ENCODE measurements at regions not wholly inside any gene's neighbourhood (a gene's known extent, or its start where the extent isn't known, plus 50 kb on each side); places are given as distances from the start of the nearest gene placed in this dataset.

DNA sequence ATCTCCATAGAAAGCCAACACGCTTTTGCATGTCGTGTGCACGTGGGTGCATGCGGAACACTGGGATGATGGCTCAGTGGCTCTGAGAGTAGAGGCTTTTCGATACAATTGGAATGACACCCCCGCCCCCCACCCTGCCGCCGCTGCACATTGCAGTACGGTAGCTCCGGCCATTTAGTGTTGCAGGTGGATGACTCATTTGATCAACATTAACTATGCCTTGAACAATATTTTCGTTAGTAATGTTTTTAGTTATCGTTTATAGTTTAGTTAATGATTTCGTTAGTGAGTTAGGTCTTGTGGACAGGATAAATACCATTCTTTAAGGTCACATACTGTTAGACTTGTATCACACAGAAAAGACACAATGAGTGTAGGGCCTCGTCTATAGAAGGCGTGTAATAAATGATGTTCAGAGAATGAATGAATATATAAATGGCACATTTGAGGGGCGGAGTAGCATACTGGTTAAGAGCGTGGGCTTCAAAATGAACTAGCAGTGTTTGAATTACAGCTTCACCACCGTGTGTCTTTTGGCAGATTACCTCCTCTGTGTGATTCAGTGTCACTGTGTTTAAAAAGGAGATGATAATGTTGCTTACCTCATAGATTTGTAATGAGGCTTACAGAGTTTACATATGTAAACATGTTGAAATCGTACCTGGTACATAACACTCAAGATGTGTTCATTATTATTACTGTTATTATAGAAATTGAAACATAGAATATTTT lies 67.2 kb upstream of the TENM3 start:
- TF ChIP-seq, protein P1, sequence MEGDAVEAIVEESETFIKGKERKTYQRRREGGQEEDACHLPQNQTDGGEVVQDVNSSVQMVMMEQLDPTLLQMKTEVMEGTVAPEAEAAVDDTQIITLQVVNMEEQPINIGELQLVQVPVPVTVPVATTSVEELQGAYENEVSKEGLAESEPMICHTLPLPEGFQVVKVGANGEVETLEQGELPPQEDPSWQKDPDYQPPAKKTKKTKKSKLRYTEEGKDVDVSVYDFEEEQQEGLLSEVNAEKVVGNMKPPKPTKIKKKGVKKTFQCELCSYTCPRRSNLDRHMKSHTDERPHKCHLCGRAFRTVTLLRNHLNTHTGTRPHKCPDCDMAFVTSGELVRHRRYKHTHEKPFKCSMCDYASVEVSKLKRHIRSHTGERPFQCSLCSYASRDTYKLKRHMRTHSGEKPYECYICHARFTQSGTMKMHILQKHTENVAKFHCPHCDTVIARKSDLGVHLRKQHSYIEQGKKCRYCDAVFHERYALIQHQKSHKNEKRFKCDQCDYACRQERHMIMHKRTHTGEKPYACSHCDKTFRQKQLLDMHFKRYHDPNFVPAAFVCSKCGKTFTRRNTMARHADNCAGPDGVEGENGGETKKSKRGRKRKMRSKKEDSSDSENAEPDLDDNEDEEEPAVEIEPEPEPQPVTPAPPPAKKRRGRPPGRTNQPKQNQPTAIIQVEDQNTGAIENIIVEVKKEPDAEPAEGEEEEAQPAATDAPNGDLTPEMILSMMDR (IDR thresholded peaks at IDR 0.05; ENCODE audit: insufficient read depth, low read depth, low read length) = no peak
- H3K4me3 ChIP-seq (ENCODE audit: low read depth, low read length) = no peak overlapping the region
- DNase-seq (ENCODE audit: low read depth) = no peak

GRCh38 chr4:182177166-182177565 lies 66.0 kb upstream of the TENM3 start:
- TF ChIP-seq, protein P1 (IDR thresholded peaks at IDR 0.05; ENCODE audit: insufficient read depth, low read depth, low read length) = no peak
- no peak overlapping the region for H3K4me3 ChIP-seq (ENCODE audit: low read depth, low read length)
- no peak for DNase-seq (ENCODE audit: low read depth)

DNA sequence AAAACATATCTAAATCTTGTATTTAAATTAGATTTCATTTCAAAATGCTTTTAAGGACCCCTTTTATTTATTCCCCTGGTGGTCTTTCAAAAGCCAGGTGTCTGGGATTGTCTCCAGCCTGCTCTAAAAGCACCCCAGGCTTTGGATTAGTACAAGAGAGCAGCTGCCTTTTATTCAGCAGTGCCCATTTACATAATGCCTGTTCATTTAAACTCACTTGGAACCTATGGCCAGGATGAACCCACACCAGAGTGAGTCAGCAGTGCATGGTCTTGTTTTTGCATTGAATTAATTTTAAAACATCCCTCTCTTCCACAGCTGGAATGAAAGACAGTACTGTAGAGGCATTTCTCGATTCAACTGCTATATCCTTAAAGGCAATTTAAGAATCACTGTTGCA lies 64.1 kb upstream of the TENM3 start:
- H3K4me3 ChIP-seq (ENCODE audit: low read depth, low read length) = no peak overlapping the region
- TF ChIP-seq, protein P1 (IDR thresholded peaks at IDR 0.05; ENCODE audit: insufficient read depth, low read depth, low read length) = no peak
- peak; percentile 43 for DNase-seq (ENCODE audit: low read depth)

GRCh38 chr4:182179751-182180150 lies 63.5 kb upstream of the TENM3 start:
- DNase-seq (ENCODE audit: low read depth) = peak; percentile 12
- H3K4me3 ChIP-seq (ENCODE audit: low read depth, low read length) = no peak overlapping the region
- TF ChIP-seq, protein P1 (IDR thresholded peaks at IDR 0.05; ENCODE audit: insufficient read depth, low read depth, low read length) = no peak

GRCh38 chr4:182185491-182185890 lies 57.7 kb upstream of the TENM3 start:
- TF ChIP-seq, protein P1 (IDR thresholded peaks at IDR 0.05; ENCODE audit: insufficient read depth, low read depth, low read length) = no peak
- no peak for DNase-seq (ENCODE audit: low read depth)
- no peak overlapping the region for H3K4me3 ChIP-seq (ENCODE audit: low read depth, low read length)

DNA sequence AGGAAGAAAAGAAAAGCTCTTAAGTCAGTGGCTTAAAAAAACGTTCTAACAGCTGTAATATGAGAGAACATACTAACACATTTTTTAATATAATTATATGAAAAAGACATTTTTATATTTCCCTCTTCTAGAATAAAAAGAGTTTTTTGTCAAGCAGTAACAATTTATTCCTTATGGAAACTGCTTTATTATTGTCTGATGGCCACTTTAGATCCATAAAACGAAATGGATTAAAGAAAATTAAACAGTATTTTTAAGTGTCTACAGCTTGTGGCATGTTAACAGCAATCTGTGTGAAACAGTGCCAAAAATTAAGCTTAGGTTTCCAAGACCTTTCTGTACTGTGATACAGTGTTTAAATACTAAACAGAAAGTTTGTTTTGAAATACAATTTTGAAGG lies 55.5 kb upstream of the TENM3 start:
- no peak for DNase-seq (ENCODE audit: low read depth)

More for the DNA sequence above, 55.5 kb upstream of the TENM3 start:
- no peak overlapping the region for H3K4me3 ChIP-seq (ENCODE audit: low read depth, low read length)
- TF ChIP-seq, protein P1 (IDR thresholded peaks at IDR 0.05; ENCODE audit: insufficient read depth, low read depth, low read length) = no peak
